ENCODE measurements at regions not wholly inside any gene's neighbourhood (a gene's known extent, or its start where the extent isn't known, plus 50 kb on each side); places are given as distances from the start of the nearest gene placed in this dataset.

DNA sequence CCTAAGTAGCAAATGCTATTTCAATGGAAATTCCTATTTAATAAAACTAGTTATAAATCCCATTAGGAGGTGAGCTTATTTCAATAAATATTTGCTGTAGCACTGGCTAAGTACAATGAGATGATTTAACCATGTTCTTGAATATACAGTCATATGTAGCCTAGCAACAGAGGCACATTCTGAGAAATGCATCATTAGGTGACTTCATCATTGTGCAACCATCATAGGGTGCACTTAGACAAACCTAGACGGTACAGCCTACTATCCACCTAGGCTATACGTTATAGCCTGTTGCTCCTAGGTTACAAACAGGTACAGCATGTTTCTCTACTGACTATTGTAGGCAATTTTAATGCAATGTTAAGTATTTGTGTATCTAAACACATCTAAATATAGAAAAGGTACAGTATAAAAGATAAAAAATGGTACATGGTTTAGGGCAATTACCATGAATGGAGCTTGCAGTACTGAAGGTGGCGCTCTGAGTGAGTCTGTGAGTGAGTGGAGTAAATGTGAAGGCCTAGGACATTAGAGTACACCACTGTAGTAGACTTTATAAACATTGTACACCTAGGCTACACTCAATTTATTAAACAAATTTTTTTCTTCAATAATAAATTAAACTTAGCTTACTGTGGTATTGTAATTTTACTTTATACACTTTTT is 350.1 kb downstream of the CASP12 start:
- TF ChIP-seq, protein P1, sequence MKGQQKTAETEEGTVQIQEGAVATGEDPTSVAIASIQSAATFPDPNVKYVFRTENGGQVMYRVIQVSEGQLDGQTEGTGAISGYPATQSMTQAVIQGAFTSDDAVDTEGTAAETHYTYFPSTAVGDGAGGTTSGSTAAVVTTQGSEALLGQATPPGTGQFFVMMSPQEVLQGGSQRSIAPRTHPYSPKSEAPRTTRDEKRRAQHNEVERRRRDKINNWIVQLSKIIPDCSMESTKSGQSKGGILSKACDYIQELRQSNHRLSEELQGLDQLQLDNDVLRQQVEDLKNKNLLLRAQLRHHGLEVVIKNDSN (IDR thresholded peaks at IDR 0.05): no peak
- TF ChIP-seq RAD21 (IDR thresholded peaks at IDR 0.05; ENCODE audit: low read depth): 0 out of 2 replicates have a peak, but pooled peaks have one; percentile 16

DNA sequence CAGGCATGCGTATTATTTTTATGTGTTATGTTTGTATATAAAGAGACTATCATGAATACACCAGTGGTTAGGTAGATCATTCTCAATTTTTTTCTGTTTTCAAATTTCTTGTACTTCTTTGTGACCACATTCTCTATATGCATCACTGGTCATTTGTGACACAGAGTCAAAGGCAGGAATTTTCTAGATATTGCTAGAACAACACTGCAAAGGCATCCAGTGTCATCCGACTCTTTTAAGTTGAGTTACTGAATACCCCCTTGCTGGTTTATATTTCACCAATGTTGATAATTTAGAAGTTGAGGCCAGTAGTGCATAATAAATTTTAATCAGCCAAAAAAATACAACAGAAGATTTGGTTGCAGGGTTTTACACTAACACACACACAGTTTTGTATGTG is 351.8 kb downstream of the CASP12 start:
- TF ChIP-seq EGR1 (IDR thresholded peaks at IDR 0.05) (no peak), EP300 (IDR thresholded peaks at IDR 0.05; ENCODE audit: borderline replicate concordance) (no peak), YY1 (IDR thresholded peaks at IDR 0.05; ENCODE audit: low read depth) (no peak), CEBPB (IDR thresholded peaks at IDR 0.05) (no peak), FOXM1 (IDR thresholded peaks at IDR 0.05; ENCODE audit: borderline replicate concordance, low read depth) (no peak), TCF12 (IDR thresholded peaks at IDR 0.05; ENCODE audit: low read depth) (no peak), TAF1 (IDR thresholded peaks at IDR 0.05; ENCODE audit: low read depth) (no peak)
- TF ChIP-seq, protein P2, sequence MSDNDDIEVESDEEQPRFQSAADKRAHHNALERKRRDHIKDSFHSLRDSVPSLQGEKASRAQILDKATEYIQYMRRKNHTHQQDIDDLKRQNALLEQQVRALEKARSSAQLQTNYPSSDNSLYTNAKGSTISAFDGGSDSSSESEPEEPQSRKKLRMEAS (IDR thresholded peaks at IDR 0.05): no peak
- TF ChIP-seq, protein P1 (IDR thresholded peaks at IDR 0.05): no peak
- TF ChIP-seq, protein P3, sequence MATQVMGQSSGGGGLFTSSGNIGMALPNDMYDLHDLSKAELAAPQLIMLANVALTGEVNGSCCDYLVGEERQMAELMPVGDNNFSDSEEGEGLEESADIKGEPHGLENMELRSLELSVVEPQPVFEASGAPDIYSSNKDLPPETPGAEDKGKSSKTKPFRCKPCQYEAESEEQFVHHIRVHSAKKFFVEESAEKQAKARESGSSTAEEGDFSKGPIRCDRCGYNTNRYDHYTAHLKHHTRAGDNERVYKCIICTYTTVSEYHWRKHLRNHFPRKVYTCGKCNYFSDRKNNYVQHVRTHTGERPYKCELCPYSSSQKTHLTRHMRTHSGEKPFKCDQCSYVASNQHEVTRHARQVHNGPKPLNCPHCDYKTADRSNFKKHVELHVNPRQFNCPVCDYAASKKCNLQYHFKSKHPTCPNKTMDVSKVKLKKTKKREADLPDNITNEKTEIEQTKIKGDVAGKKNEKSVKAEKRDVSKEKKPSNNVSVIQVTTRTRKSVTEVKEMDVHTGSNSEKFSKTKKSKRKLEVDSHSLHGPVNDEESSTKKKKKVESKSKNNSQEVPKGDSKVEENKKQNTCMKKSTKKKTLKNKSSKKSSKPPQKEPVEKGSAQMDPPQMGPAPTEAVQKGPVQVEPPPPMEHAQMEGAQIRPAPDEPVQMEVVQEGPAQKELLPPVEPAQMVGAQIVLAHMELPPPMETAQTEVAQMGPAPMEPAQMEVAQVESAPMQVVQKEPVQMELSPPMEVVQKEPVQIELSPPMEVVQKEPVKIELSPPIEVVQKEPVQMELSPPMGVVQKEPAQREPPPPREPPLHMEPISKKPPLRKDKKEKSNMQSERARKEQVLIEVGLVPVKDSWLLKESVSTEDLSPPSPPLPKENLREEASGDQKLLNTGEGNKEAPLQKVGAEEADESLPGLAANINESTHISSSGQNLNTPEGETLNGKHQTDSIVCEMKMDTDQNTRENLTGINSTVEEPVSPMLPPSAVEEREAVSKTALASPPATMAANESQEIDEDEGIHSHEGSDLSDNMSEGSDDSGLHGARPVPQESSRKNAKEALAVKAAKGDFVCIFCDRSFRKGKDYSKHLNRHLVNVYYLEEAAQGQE (IDR thresholded peaks at IDR 0.05; ENCODE audit: low read depth): no peak

DNA sequence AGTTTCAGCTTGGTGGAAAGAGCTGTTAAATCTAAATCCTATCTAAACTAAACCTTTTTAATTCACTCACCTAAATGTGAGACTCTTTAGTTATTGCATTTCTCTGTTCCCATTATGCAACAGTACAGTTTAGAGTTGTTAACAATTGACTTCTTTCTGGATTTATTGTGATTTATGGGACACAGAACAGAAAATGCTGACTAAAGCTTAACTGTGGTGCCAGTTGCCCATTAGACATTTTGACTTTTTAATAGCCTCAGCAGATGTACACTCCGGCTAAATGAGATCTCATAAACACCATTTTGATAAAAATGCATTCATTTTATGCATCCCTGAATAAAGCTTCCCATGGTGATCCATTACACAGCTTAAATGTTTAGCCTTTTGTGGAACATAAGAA is 356.6 kb downstream of the CASP12 start:
- TF ChIP-seq CREB1 (IDR thresholded peaks at IDR 0.05; ENCODE audit: low read depth) (no peak), TEAD4 (IDR thresholded peaks at IDR 0.05) (no peak), TCF12 (IDR thresholded peaks at IDR 0.05; ENCODE audit: low read depth) (no peak), FOXM1 (IDR thresholded peaks at IDR 0.05; ENCODE audit: borderline replicate concordance, low read depth) (no peak), TAF1 (IDR thresholded peaks at IDR 0.05; ENCODE audit: low read depth) (no peak), CEBPB (IDR thresholded peaks at IDR 0.05) (no peak), ZBTB7A (IDR thresholded peaks at IDR 0.05; ENCODE audit: low read depth) (no peak), EGR1 (IDR thresholded peaks at IDR 0.05) (no peak), NFIC (IDR thresholded peaks at IDR 0.05) (no peak), YY1 (IDR thresholded peaks at IDR 0.05; ENCODE audit: low read depth) (no peak)
- TF ChIP-seq, protein P2 (IDR thresholded peaks at IDR 0.05): no peak
- TF ChIP-seq, protein P1 (IDR thresholded peaks at IDR 0.05): no peak
- TF ChIP-seq, protein P3 (IDR thresholded peaks at IDR 0.05; ENCODE audit: low read depth): no peak

DNA sequence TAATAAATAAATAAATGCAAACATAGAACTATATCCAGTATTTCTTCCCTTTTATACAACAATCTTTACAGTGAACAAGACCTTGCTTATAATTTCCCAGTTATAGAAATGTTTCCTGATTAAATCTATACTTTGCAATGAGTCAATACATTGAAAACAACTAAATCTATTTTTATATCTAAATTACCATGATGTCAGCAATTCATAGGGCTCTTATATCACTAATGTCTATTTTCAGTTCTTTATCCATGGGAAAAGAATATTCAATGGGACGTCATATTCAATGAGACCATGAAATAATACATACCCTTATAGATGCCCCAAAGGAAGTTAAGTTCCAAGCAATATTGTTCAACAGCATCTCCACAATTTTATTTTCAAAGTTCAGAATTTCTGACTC is 359.9 kb downstream of the CASP12 start:
- no peak for TF ChIP-seq RAD21 (IDR thresholded peaks at IDR 0.05; ENCODE audit: low read depth)
- TF ChIP-seq, protein P3 (IDR thresholded peaks at IDR 0.05; ENCODE audit: low read depth): no peak

DNA sequence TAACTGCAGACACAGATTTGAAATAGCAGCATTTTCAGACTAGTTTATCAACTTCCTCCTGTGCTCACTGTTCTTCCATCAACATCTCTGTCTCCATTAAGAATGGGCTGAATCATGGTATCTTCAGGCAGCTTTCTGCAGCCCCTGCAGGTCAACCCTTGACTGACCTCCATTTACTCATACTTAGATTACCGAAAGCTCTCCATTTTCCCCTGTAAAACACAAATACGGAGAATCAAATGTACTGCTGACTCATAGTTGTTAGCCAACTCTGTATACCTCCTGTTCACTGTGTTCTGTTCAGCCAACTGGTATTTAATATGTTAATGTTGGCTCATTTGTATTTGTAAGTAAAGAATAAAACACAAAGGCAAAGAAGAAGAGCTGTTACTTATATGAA is 364.0 kb downstream of the CASP12 start:
- TF ChIP-seq TCF12 (IDR thresholded peaks at IDR 0.05; ENCODE audit: low read depth): no peak
- TF ChIP-seq CEBPB (IDR thresholded peaks at IDR 0.05): no peak
- TF ChIP-seq RAD21 (IDR thresholded peaks at IDR 0.05; ENCODE audit: low read depth): no peak
- TF ChIP-seq YY1 (IDR thresholded peaks at IDR 0.05; ENCODE audit: low read depth): no peak
- no peak for TF ChIP-seq ZBTB7A (IDR thresholded peaks at IDR 0.05; ENCODE audit: low read depth)
